Adrenal gland (tissue), 5 donors: ENCODE measurements at regions not wholly inside any gene's neighbourhood (a gene's known extent, or its start where the extent isn't known, plus 50 kb on each side); places are given as distances from the start of the nearest gene placed in this dataset.

Experiments
- CTCF ChIP-seq, 6 experiments: fragments of 450-650 bp in 4 of 6; fragments of 200-600 bp in 2 of 6; sonication (generic) in 1 of 6; IDR thresholded peaks; 1 replicate in 5 of 6; 2 replicates in 1 of 6; pipeline versions ENCODE4 v1.5.1 to v1.8.0; 2016 to 2021; ENCODE audit warnings: antibody characterized with exemption in 6 of 6, mild to moderate bottlenecking in 2 of 6, moderate library complexity in 1 of 6
- POLR2A ChIP-seq, 2 donors: fragments of 450-650 bp; IDR thresholded peaks; one replicate each; pipeline ENCODE4 v1.6.1; 2017; ENCODE audit warnings: antibody characterized with exemption in 2 of 2, mild to moderate bottlenecking in 2 of 2, moderate library complexity in 1 of 2
- donor health status: DM: no; HTN: no; CAD: no.

GRCh38 chr10:24790599-24790998 lies 66.9 kb upstream of the ARHGAP21 start:
- TF ChIP-seq POLR2A (IDR thresholded peaks at IDR 0.05) (no peak), CTCF (IDR thresholded peaks at IDR 0.05) (no peak)
